ENCODE measurements at regions not wholly inside any gene's neighbourhood (a gene's known extent, or its start where the extent isn't known, plus 50 kb on each side); places are given as distances from the start of the nearest gene placed in this dataset.

GRCh38 chr4:67151376-67152343, 393.6 kb downstream of the CENPC start:
- Histone ChIP-seq H3K9me3 (replicated peaks; ENCODE audit: control insufficient read depth, insufficient read depth, low read length) (no peaks in the 10 kb centered on the region), H4K20me1 (replicated peaks; ENCODE audit: control insufficient read depth, extremely low read depth, insufficient read depth, low read length) (no peaks in the 10 kb centered on the region), H3K4me3 (replicated peaks in 1 of 3; ENCODE audit: insufficient read depth in 1 of 3, low read depth in 1 of 3, low read length in 3 of 3) (no peak overlapping the region), H3K27me3 (ENCODE audit: control insufficient read depth in 2 of 2, insufficient read depth in 2 of 2, low read length in 2 of 2) (no peaks in the 10 kb centered on the region), H3K36me3 (ENCODE audit: control insufficient read depth in 2 of 2, extremely low read depth in 1 of 2, insufficient read depth in 2 of 2, low read length in 2 of 2) (no peaks in the 10 kb centered on the region), H3K4me2 (ENCODE audit: insufficient read depth, low read length) (no peak overlapping the region), H3K79me2 (ENCODE audit: control insufficient read depth, insufficient read depth, low read length) (no peaks in the 10 kb centered on the region), H3K9ac (replicated peaks; ENCODE audit: extremely low read depth, insufficient read depth, low read length) (no peak overlapping the region), H2AFZ (ENCODE audit: low read depth, low read length) (no peak overlapping the region), H3K27ac (ENCODE audit: insufficient read depth, low read depth, low read length) (no peak overlapping the region), H3K9me1 (replicated peaks; ENCODE audit: control insufficient read depth, extremely low read depth, insufficient read depth, low read length) (no peaks in the 10 kb centered on the region), H3K4me1 (ENCODE audit: control insufficient read depth, extremely low read depth, insufficient read depth, low read length) (no peaks in the 10 kb centered on the region)
- ChIA-PET POLR2A (no interaction called here), CTCF (no interaction called here)
- no peak for DNase-seq (ENCODE audit: low read depth, low spot score)
- no peak for FAIRE-seq
- no TSS peak for BruUV-seq (replicated peaks)
- no peak for TF ChIP-seq GATA2 (IDR thresholded peaks at IDR 0.05; ENCODE audit: insufficient read depth, insufficient read length, low read depth, low read length)
- no peak for TF ChIP-seq JUN (IDR thresholded peaks at IDR 0.05; ENCODE audit: borderline replicate concordance, insufficient read depth, insufficient read length, low read depth)
- no peak for TF ChIP-seq POLR2AphosphoS5 (IDR thresholded peaks at IDR 0.05; ENCODE audit: insufficient read depth, low read depth, low read length)
- no peak for TF ChIP-seq MAX (IDR thresholded peaks at IDR 0.05; ENCODE audit: insufficient read depth, insufficient read length)
- TF ChIP-seq POLR2A (IDR thresholded peaks at IDR 0.05; ENCODE audit: low read depth, low read length): no peak
- TF ChIP-seq CTCF (IDR thresholded peaks at IDR 0.05; ENCODE audit: extremely low read depth in 1 of 2, insufficient read depth in 1 of 2, low read depth in 1 of 2, low read length in 2 of 2): no peak
- no peak for TF ChIP-seq EZH2 (IDR thresholded peaks at IDR 0.05; ENCODE audit: borderline replicate concordance, low read depth, low read length, severe bottlenecking)
- no peak for TF ChIP-seq FOS (IDR thresholded peaks at IDR 0.05; ENCODE audit: borderline replicate concordance, insufficient read depth, low read length)
- TF ChIP-seq MYC (IDR thresholded peaks at IDR 0.05; ENCODE audit: low read depth, low read length): no peak
- dilution Hi-C loops (cut with MboI; ENCODE audit: extremely low pct_ligation_motif_present, low sequenced_read_pairs): no loop called here
- intact Hi-C loops (cut with micrococcal nuclease): no loop called here

Measured in endothelial cell of umbilical vein (primary cell).